Fibroblast of pulmonary artery (primary cell): ENCODE measurements at regions not wholly inside any gene's neighbourhood (a gene's known extent, or its start where the extent isn't known, plus 50 kb on each side); places are given as distances from the start of the nearest gene placed in this dataset.

Experiments used
- DNase-seq: peaks from one replicate; pipeline ENCODE4 v3.0.0-alpha.2; 2010; ENCODE audit warnings: low read depth
- H3K4me3 ChIP-seq: replicated peaks from 2 replicates; pipeline ENCODE4 v1.5.1; 2011; ENCODE audit warnings: low read depth, mild to moderate bottlenecking, control low read depth, low read length, moderate library complexity
- TF ChIP-seq, protein P1 (sequence below): IDR thresholded peaks from 2 replicates; pipeline ENCODE4 v1.5.1; 2011; ENCODE audit warnings: mild to moderate bottlenecking, control low read depth, low read length, inconsistent platforms; ENCODE audit errors: missing control alignments

DNA sequence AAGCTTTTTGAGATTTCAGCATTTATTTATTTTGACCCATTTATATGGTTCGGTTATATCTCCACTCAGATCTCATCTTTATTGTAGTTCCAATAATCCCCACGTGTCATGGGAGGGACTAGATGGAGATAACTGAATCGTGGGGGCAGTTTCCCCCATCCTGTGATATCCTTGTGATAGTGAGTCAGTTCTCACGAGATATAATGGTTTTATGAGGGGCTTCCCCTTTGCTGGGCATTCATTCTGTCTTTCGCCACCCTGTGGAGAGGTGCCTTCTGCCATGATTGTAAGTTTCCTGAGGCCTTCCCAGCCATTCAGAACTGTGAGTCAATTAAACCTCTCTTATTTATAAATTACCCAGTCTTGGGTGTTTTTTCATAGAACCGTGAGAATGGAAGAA, 96.5 kb upstream of the PCSK1 start:
- H3K4me3 ChIP-seq, result no peak overlapping the region
- no peak for DNase-seq
- TF ChIP-seq, protein P1, sequence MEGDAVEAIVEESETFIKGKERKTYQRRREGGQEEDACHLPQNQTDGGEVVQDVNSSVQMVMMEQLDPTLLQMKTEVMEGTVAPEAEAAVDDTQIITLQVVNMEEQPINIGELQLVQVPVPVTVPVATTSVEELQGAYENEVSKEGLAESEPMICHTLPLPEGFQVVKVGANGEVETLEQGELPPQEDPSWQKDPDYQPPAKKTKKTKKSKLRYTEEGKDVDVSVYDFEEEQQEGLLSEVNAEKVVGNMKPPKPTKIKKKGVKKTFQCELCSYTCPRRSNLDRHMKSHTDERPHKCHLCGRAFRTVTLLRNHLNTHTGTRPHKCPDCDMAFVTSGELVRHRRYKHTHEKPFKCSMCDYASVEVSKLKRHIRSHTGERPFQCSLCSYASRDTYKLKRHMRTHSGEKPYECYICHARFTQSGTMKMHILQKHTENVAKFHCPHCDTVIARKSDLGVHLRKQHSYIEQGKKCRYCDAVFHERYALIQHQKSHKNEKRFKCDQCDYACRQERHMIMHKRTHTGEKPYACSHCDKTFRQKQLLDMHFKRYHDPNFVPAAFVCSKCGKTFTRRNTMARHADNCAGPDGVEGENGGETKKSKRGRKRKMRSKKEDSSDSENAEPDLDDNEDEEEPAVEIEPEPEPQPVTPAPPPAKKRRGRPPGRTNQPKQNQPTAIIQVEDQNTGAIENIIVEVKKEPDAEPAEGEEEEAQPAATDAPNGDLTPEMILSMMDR, result no peak

DNA sequence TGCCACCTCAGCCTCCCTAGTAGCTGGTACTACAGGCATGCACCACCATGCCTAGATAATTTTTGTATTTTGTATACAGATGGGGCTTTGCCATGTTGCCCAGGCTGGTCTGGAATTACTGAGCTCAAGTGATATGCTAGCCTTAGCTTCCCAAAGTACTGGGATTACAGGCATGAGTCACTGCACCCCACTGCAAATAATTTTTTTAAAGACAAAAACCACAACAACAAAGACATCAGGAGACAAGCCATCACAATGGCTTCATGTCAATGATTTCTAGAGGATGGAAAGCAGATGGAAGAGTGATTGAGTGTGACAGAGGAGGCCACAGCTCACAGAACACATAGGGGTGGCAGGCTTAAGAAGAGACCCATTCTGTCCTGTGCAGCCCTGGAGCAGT, 97.9 kb upstream of the PCSK1 start:
- no peak overlapping the region for H3K4me3 ChIP-seq
- TF ChIP-seq, protein P1, result no peak
- DNase-seq, result no peak

DNA sequence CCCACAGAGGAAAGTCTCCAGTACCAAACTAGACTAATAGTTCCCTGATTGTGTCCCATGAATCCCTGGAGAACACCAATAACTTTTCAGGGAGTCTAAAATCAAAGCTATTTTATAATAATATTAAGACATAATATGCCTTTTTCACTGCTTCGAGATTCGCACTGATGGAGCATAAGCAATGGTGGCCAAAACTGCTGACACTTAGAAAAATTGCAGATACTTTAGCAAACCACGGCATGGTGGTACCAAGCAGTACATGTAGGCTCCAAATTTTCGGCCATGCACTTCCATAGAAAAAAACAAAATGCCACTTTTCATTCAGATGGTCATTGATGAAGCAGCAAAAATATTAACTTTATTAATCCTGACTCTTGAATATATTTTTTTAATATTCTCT, 100.3 kb upstream of the PCSK1 start:
- H3K4me3 ChIP-seq, result no peak overlapping the region
- no peak for DNase-seq
- TF ChIP-seq, protein P1, result no peak

DNA sequence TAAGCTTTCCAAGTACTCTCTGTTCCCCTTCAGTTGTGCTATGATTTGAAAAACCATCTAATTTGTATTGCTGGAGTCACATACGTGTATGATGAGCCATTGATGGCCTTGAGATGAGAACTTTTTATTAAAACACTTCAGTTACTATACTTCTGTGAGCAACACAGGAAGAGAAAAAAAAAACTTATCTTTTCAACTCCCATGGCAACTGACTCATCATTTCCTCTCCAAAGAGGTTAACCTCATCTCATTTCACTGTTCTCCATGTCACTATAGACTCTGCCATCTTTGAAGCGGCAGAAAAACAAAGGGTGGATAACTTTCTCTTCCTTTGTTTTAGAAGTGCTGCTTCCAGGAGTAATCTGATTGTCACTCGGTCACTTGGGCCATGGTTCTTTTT, 104.3 kb upstream of the PCSK1 start:
- peak; percentile 94 for DNase-seq
- H3K4me3 ChIP-seq, result no peak overlapping the region
- TF ChIP-seq, protein P1, result no peak

DNA sequence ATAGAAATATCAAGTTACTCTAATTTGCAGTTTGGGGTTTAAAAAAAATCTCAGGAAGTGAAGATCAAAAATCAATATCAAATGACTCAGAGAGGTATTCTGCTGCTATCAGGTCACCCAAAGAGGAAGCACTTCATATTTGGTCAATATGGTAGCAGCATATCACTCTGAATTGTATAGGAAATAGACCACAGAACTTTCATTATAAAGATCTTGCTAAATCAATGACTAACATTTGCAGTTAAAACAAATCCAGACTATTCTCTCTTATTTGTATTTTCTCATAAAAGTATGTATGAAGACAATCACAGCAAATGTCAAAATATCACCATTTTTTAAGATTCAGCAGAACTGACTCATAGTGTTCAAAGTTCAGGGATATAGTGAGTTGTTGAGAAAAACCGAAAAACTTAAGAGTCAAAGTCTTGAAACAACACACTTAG, 105.8 kb upstream of the PCSK1 start:
- TF ChIP-seq, protein P1, result no peak
- peak; percentile 32 for DNase-seq

DNA sequence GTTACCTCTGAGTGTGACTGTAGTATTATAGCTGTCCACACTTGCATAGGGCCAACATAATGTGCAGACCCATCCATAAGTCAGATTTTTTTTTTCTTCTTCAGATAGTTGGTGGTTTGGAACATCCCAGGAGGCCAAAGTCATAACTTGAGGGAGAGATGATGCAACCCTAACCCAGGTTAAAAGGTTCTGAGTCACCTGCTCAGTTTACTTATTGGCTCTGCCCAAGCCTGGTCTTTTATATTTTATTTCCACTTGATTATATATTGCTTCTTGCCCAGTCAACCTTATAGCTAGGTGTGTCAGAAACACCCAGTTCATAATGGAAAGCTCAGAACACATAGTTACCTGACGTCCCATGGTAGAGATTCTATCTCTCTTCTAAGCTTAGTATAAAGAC, 113.1 kb upstream of the PCSK1 start:
- TF ChIP-seq, protein P1, result no peak
- no peak for DNase-seq

More for the DNA sequence above, 105.8 kb upstream of the PCSK1 start:
- no peak overlapping the region for H3K4me3 ChIP-seq

DNA sequence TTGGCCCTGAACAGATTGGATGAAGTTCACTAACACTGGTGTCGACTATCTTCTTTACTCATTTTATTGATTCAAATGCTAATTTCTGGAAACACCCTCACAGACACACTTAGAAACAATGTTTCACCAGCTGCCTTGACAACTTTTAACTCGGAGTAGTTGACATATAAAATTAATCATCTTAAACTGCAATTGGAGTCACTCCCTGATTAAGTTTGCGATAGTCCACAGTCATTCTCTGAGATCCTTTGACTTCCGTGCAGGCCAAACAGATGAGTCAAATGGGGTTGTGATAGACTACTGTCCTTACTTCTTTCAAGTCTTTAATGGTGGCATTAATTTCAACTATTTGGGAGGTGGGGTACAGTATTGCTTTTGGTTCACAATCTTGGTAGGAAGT, 114.4 kb upstream of the PCSK1 start:
- TF ChIP-seq, protein P1, result no peak
- DNase-seq, result no peak
- no peak overlapping the region for H3K4me3 ChIP-seq

More for the DNA sequence above, 113.1 kb upstream of the PCSK1 start:
- H3K4me3 ChIP-seq, result no peak overlapping the region
